Liver (tissue), 8 donors: ENCODE measurements at regions not wholly inside any gene's neighbourhood (a gene's known extent, or its start where the extent isn't known, plus 50 kb on each side); places are given as distances from the start of the nearest gene placed in this dataset.

ENCODE experiments used
- DNase-seq: peaks from one replicate; pipeline ENCODE4 v3.0.0-alpha.2; 2017; ENCODE audit warnings: low spot score
- H3K27ac ChIP-seq, 2 donors: one replicate each; pipeline ENCODE4 v1.7.0; 2013; ENCODE audit warnings: inconsistent platforms in 2 of 2, low read length in 2 of 2, control low read depth in 1 of 2, low read depth in 1 of 2, mild to moderate bottlenecking in 1 of 2
- H3K27me3 ChIP-seq, 4 donors: one replicate each; pipeline versions ENCODE4 v1.6.1 to v1.7.0; 2013; ENCODE audit warnings: low read length in 3 of 4, inconsistent platforms in 1 of 4, mild to moderate bottlenecking in 1 of 4, moderate library complexity in 1 of 4; ENCODE audit not compliant: control insufficient read depth in 4 of 4, insufficient read depth in 4 of 4
- H3K36me3 ChIP-seq, 4 donors: one replicate each; pipeline versions ENCODE4 v1.6.1 to v1.7.0; 2013; ENCODE audit warnings: low read length in 3 of 4, mild to moderate bottlenecking in 3 of 4, low read depth in 1 of 4, moderate library complexity in 1 of 4; ENCODE audit not compliant: control insufficient read depth in 4 of 4, insufficient read depth in 3 of 4
- H3K4me1 ChIP-seq, 4 donors: one replicate each; pipeline versions ENCODE4 v1.6.1 to v1.7.0; 2013; ENCODE audit warnings: low read length in 3 of 4, mild to moderate bottlenecking in 3 of 4, moderate library complexity in 1 of 4; ENCODE audit not compliant: control insufficient read depth in 4 of 4, insufficient read depth in 4 of 4
- H3K4me3 ChIP-seq, 3 donors: one replicate each; pipeline versions ENCODE4 v1.6.1 to v1.7.0; 2013; ENCODE audit warnings: low read length in 3 of 3, control low read depth in 1 of 3, low read depth in 1 of 3, mild to moderate bottlenecking in 1 of 3
- H3K9ac ChIP-seq, 2 donors: one replicate each; pipeline ENCODE4 v1.7.0; 2013; ENCODE audit warnings: low read length in 2 of 2, mild to moderate bottlenecking in 2 of 2, moderate library complexity in 2 of 2, control low read depth in 1 of 2, low read depth in 1 of 2
- H3K9me3 ChIP-seq, 4 donors: one replicate each; pipeline versions ENCODE4 v1.6.1 to v1.7.0; 2013; ENCODE audit warnings: low read length in 3 of 4; ENCODE audit not compliant: control insufficient read depth in 4 of 4
- CTCF ChIP-seq: fragments of 150-350 bp; IDR thresholded peaks from 2 replicates; pipeline ENCODE4 v1.5.1; 2017; ENCODE audit warnings: improper control_type of control experiment, low read depth, low read length; ENCODE audit not compliant: missing input control
- EGR1 ChIP-seq, 2 donors: IDR thresholded peaks; 2 replicates each; pipeline ENCODE4 v1.6.1; 2016 to 2018; ENCODE audit warnings: antibody characterized with exemption in 2 of 2, low read depth in 2 of 2
- GABPA ChIP-seq, 2 donors: IDR thresholded peaks in 1 of 2; conservative IDR thresholded peaks in 1 of 2; 2 replicates each; pipeline ENCODE4 v1.6.1; 2016; ENCODE audit warnings: antibody characterized with exemption in 2 of 2, mild to moderate bottlenecking in 1 of 2, moderate library complexity in 1 of 2
- HNF4A ChIP-seq, 2 donors: conservative IDR thresholded peaks; 2 replicates each; pipeline ENCODE4 v1.6.1; 2016; ENCODE audit warnings: antibody characterized with exemption in 2 of 2, mild to moderate bottlenecking in 2 of 2
- JUND ChIP-seq, 2 donors: IDR thresholded peaks; 2 replicates each; pipeline ENCODE4 v1.6.1; 2016; ENCODE audit warnings: antibody characterized with exemption in 2 of 2
- MAX ChIP-seq: IDR thresholded peaks from 2 replicates; pipeline ENCODE4 v1.6.1; 2016; ENCODE audit warnings: antibody characterized with exemption
- NR2F2 ChIP-seq: IDR thresholded peaks from 2 replicates; pipeline ENCODE4 v1.6.1; 2016; ENCODE audit warnings: antibody characterized with exemption
- RAD21 ChIP-seq, 2 donors: IDR thresholded peaks; 2 replicates each; pipeline ENCODE4 v1.6.1; 2016; ENCODE audit warnings: antibody characterized with exemption in 2 of 2, mild to moderate bottlenecking in 2 of 2
- REST ChIP-seq: IDR thresholded peaks from 2 replicates; pipeline ENCODE4 v1.6.1; 2016; ENCODE audit warnings: antibody characterized with exemption, mild to moderate bottlenecking
- RXRA ChIP-seq, 2 donors: IDR thresholded peaks; 2 replicates each; pipeline ENCODE4 v1.6.1; 2017 to 2018; ENCODE audit warnings: antibody characterized with exemption in 2 of 2, mild to moderate bottlenecking in 1 of 2
- SP1 ChIP-seq: IDR thresholded peaks from 2 replicates; pipeline ENCODE4 v1.6.1; 2018; ENCODE audit warnings: antibody characterized with exemption, mild to moderate bottlenecking
- TAF1 ChIP-seq: conservative IDR thresholded peaks from 2 replicates; pipeline ENCODE4 v1.6.1; 2016; ENCODE audit warnings: antibody characterized with exemption, mild to moderate bottlenecking
- YY1 ChIP-seq: IDR thresholded peaks from 2 replicates; pipeline ENCODE4 v1.6.1; 2016; ENCODE audit warnings: antibody characterized with exemption, mild to moderate bottlenecking
- ZBTB33 ChIP-seq: IDR thresholded peaks from 2 replicates; pipeline ENCODE4 v1.6.1; 2016; ENCODE audit warnings: antibody characterized with exemption
- WGBS: extraction: QIAGEN DNeasy Blood & Tissue Kit; methylation state at CpG from one replicate; pipeline ENCODE4 v1.1.7; 2013; 5-methylcytosine and 5-hydroxymethylcytosine counted together
- donor health status: healthy.
- donor health status: healthy.
- donor health status: healthy.
- donor health status: healthy.
- donor health status: healthy.

GRCh38 chr22:27244328-27244727 is 557.2 kb downstream of the MN1 start:
- Histone ChIP-seq H3K27ac (no peak overlapping the region), H3K4me3 (no peak overlapping the region), H3K4me1 (peaks cover 0 to 2% (median 0%) of the 10 kb centered on the region in 4 donors), H3K9ac (no peak overlapping the region), H3K27me3 (no peaks in the 10 kb centered on the region), H3K36me3 (no peaks in the 10 kb centered on the region), H3K9me3 (peaks cover 0 to 5% (median 0%) of the 10 kb centered on the region in 4 donors)
- no peak for DNase-seq
- no peak for TF ChIP-seq NR2F2
- no peak for TF ChIP-seq YY1
- no peak for TF ChIP-seq EGR1 (IDR thresholded peaks at IDR 0.05; ENCODE audit: low read depth in 2 of 2)
- no peak for TF ChIP-seq TAF1
- TF ChIP-seq MAX = no peak
- no peak for TF ChIP-seq ZBTB33
- TF ChIP-seq CTCF = no peak
- TF ChIP-seq GABPA (IDR thresholded peaks at IDR 0.05 in 1 of 2, conservative IDR thresholded peaks at IDR 0.05 in 1 of 2) = no peak
- no peak for TF ChIP-seq RAD21 (IDR thresholded peaks at IDR 0.05)
- TF ChIP-seq HNF4A (conservative IDR thresholded peaks at IDR 0.05) = no peak
- TF ChIP-seq SP1 = no peak
- TF ChIP-seq RXRA (IDR thresholded peaks at IDR 0.05) = no peak
- TF ChIP-seq REST = no peak
- 74% methylated on average over 3 of the region's 3 CpGs for WGBS

- Histone ChIP-seq H3K9me3 (peaks cover 0 to 5% (median 0%) of the 10 kb centered on the region in 4 donors), H3K9ac (no peak overlapping the region), H3K27ac (no peak overlapping the region), H3K4me1 (peaks cover 0 to 2% (median 0%) of the 10 kb centered on the region in 4 donors), H3K27me3 (no peaks in the 10 kb centered on the region), H3K4me3 (no peak overlapping the region), H3K36me3 (no peaks in the 10 kb centered on the region)
- TF ChIP-seq SP1 = no peak
- TF ChIP-seq JUND (IDR thresholded peaks at IDR 0.05) = no peak
- no peak for TF ChIP-seq RAD21 (IDR thresholded peaks at IDR 0.05)
- no peak for DNase-seq
- 86% methylated on average over 10 of the region's 10 CpGs for WGBS
Observed at GRCh38 chr22:27245056-27245455, 556.5 kb downstream of the MN1 start.
